ENCODE measurements at regions not wholly inside any gene's neighbourhood (a gene's known extent, or its start where the extent isn't known, plus 50 kb on each side); places are given as distances from the start of the nearest gene placed in this dataset.

- no peak for TF ChIP-seq CTCF (IDR thresholded peaks at IDR 0.05)
- TF ChIP-seq POLR2A (IDR thresholded peaks at IDR 0.05), result no peak
Observed at GRCh38 chr1:55278378-55278777, 63.2 kb upstream of the USP24 start.
